ENCODE measurements at regions not wholly inside any gene's neighbourhood (a gene's known extent, or its start where the extent isn't known, plus 50 kb on each side); places are given as distances from the start of the nearest gene placed in this dataset.

- Histone ChIP-seq H3K9me3 (ENCODE audit: insufficient read depth, low read depth) (no peaks in the 10 kb centered on the region), H3K79me2 (ENCODE audit: low read depth) (no peaks in the 10 kb centered on the region), H2AFZ (no peak overlapping the region), H3K4me2 (no peak overlapping the region), H4K20me1 (ENCODE audit: insufficient read depth) (no peaks in the 10 kb centered on the region), H3K27ac (no peak overlapping the region), H3K27me3 (ENCODE audit: insufficient read depth, low read depth) (no peaks in the 10 kb centered on the region), H3F3A (ENCODE audit: insufficient read depth, low read depth) (no peaks in the 10 kb centered on the region), H3K36me3 (ENCODE audit: low read depth) (no peaks in the 10 kb centered on the region), H3K4me3 (no peak overlapping the region), H3K4me1 (replicated peaks; ENCODE audit: insufficient read depth) (peaks cover 9% of the 10 kb centered on the region; the same call in 1 of the 2 replicates), H3K9me2 (ENCODE audit: insufficient read depth) (no peaks in the 10 kb centered on the region)
- POLR2A ChIA-PET (ENCODE audit: unreplicated experiment), result no interaction called here
- BruUV-seq (replicated peaks), result no TSS peak
- CTCF ChIA-PET, result interaction anchor here (1.3 kb wide), 2 partner anchors 152 to 160 kb away, joined by 3 read pairs; no protein-coding TSS in a partner anchor
- TF ChIP-seq EZH2 (IDR thresholded peaks at IDR 0.05; ENCODE audit: low read depth), result no peak
- TF ChIP-seq CTCF (conservative IDR thresholded peaks at IDR 0.05), result no peak
- intact Hi-C loops (cut with micrococcal nuclease; ENCODE audit: unreplicated experiment), result loop anchor here (5.0 to 10.0 kb wide), 3 partner anchors 150 to 722 kb away; no protein-coding TSS in a partner anchor
- no peak for DNase-seq
Observed at GRCh38 chr14:54177019-54177418, 219.8 kb upstream of the CDKN3 start.

GRCh38 chr14:54177641-54178621 is 218.9 kb upstream of the CDKN3 start:
- CTCF ChIA-PET, result interaction anchor here (1.3 kb wide), 2 partner anchors 151 to 160 kb away, joined by 3 read pairs; no protein-coding TSS in a partner anchor
- POLR2A ChIA-PET (ENCODE audit: unreplicated experiment), result interaction anchor here (0.6 to 0.9 kb wide), 2 partner anchors 68 to 74 kb away, joined by 5 to 8 read pairs; no protein-coding TSS in a partner anchor
- peaks cover 18% of the 10 kb centered on the region for H3K4me1 ChIP-seq (replicated peaks; ENCODE audit: insufficient read depth)

More at GRCh38 chr14:54177641-54178621, 218.9 kb upstream of the CDKN3 start:
- Histone ChIP-seq H3K9me3 (ENCODE audit: insufficient read depth, low read depth) (no peaks in the 10 kb centered on the region), H3K4me2 (no peak overlapping the region), H3K9me2 (ENCODE audit: insufficient read depth) (no peaks in the 10 kb centered on the region), H3K79me2 (ENCODE audit: low read depth) (no peaks in the 10 kb centered on the region), H3F3A (ENCODE audit: insufficient read depth, low read depth) (no peaks in the 10 kb centered on the region), H3K4me3 (no peak overlapping the region), H3K36me3 (ENCODE audit: low read depth) (no peaks in the 10 kb centered on the region), H3K27me3 (ENCODE audit: insufficient read depth, low read depth) (no peaks in the 10 kb centered on the region), H4K20me1 (ENCODE audit: insufficient read depth) (no peaks in the 10 kb centered on the region), H3K27ac (no peak overlapping the region), H2AFZ (no peak overlapping the region)
- no peak for DNase-seq
- intact Hi-C loops (cut with micrococcal nuclease; ENCODE audit: unreplicated experiment), result loop anchor here (5.0 to 10.0 kb wide), 3 partner anchors 151 to 723 kb away; no protein-coding TSS in a partner anchor
- TF ChIP-seq CTCF (conservative IDR thresholded peaks at IDR 0.05) (no peak), EZH2 (IDR thresholded peaks at IDR 0.05; ENCODE audit: low read depth) (no peak)
- no TSS peak for BruUV-seq (replicated peaks)
